B cell (primary cell): ENCODE measurements at regions not wholly inside any gene's neighbourhood (a gene's known extent, or its start where the extent isn't known, plus 50 kb on each side); places are given as distances from the start of the nearest gene placed in this dataset.

Source experiments
- ATAC-seq: fragments of 200-7000 bp; cut with Tn5 transposase; one replicate; pipeline ENCODE4 v1.10.0; 2021; ENCODE audit warnings: low read depth, mild to moderate bottlenecking, moderate number of reproducible peaks, moderate library complexity
- CTCF ChIA-PET: fragments of 350-600 bp; sonication (Branson Sonifier 250); formaldehyde crosslinking; loops from one replicate; lab custom pipeline; 2021; ENCODE audit warnings: antibody characterized with exemption, inconsistent platforms; lab: Charles Lee
- POLR2A ChIA-PET: fragments of 350-600 bp; sonication (Branson Sonifier 250); formaldehyde crosslinking; loops from one replicate; lab custom pipeline; 2021; ENCODE audit warnings: antibody characterized with exemption; lab: Charles Lee
- DNase-seq: peaks from one replicate; pipeline ENCODE4 v3.0.0; 2013
- H2AFZ ChIP-seq: 2 replicates; pipeline ENCODE4 v1.6.1; 2012; ENCODE audit warnings: mild to moderate bottlenecking, low read depth, low read length; ENCODE audit not compliant: insufficient read depth, poor library complexity, severe bottlenecking
- H3K27ac ChIP-seq, 2 donors: 1 replicate in 1 of 2; 2 replicates in 1 of 2; pipeline ENCODE4 v1.5.1; 2012 to 2013; ENCODE audit warnings: low read length in 2 of 2, mild to moderate bottlenecking in 2 of 2, moderate library complexity in 1 of 2
- H3K27me3 ChIP-seq, 4 experiments: fragments of 200-600 bp in 1 of 4; sonication (generic) in 1 of 4; replicated peaks in 1 of 4; 1 replicate in 2 of 4; 2 replicates in 2 of 4; pipeline versions ENCODE4 v1.6.1 to v1.7.0; 2013 to 2016; ENCODE audit warnings: low read length in 3 of 4, mild to moderate bottlenecking in 2 of 4, mixed read lengths in 1 of 4, moderate library complexity in 1 of 4; ENCODE audit not compliant: insufficient read depth in 4 of 4, control insufficient read depth in 3 of 4; ENCODE audit errors: control extremely low read depth in 1 of 4
- H3K36me3 ChIP-seq, 2 experiments: replicated peaks in 1 of 2; 1 replicate in 1 of 2; 2 replicates in 1 of 2; pipeline versions ENCODE4 v1.6.1 to v1.7.1; 2013; ENCODE audit warnings: low read length in 1 of 2; ENCODE audit not compliant: insufficient read depth in 2 of 2, control insufficient read depth in 1 of 2; ENCODE audit errors: control extremely low read depth in 1 of 2, extremely low read depth in 1 of 2
- H3K4me1 ChIP-seq, 2 donors: fragments of 200-600 bp in 1 of 2; sonication (generic) in 1 of 2; 1 replicate in 1 of 2; 2 replicates in 1 of 2; pipeline versions ENCODE4 v1.5.1 to v1.6.1; 2013 to 2017; ENCODE audit warnings: low read length in 2 of 2; ENCODE audit not compliant: control insufficient read depth in 2 of 2, insufficient read depth in 2 of 2
- H3K4me2 ChIP-seq: replicated peaks from 2 replicates; pipeline ENCODE3; 2012; ENCODE audit warnings: mild to moderate bottlenecking, low read depth, low read length; ENCODE audit not compliant: poor library complexity, severe bottlenecking
- H3K4me3 ChIP-seq, 5 experiments: fragments of 200-600 bp in 1 of 5; sonication (generic) in 1 of 5; 1 replicate in 3 of 5; 2 replicates in 2 of 5; pipeline versions ENCODE4 v1.5.1 to v1.7.0; 2011 to 2016; ENCODE audit warnings: low read length in 4 of 5, mild to moderate bottlenecking in 4 of 5, low read depth in 2 of 5, control low read depth in 1 of 5, moderate library complexity in 1 of 5; ENCODE audit not compliant: insufficient read depth in 1 of 5; ENCODE audit errors: control extremely low read depth in 1 of 5, extremely low read depth in 1 of 5
- H3K79me2 ChIP-seq: fragments of 200-600 bp; sonication (generic); one replicate; pipeline ENCODE4 v1.6.0; 2016; ENCODE audit warnings: low read length; ENCODE audit not compliant: control insufficient read depth, insufficient read depth
- H3K9ac ChIP-seq: fragments of 200-600 bp; sonication (generic); 2 replicates; pipeline ENCODE4 v1.6.1; 2017; ENCODE audit warnings: mild to moderate bottlenecking, low read length, moderate library complexity
- H3K9me3 ChIP-seq, 3 donors: one replicate each; pipeline versions ENCODE4 v1.6.1 to v1.7.1; 2013; ENCODE audit warnings: low read length in 2 of 3; ENCODE audit not compliant: control insufficient read depth in 2 of 3, insufficient read depth in 1 of 3; ENCODE audit errors: control extremely low read depth in 1 of 3
- H4K20me1 ChIP-seq: 2 replicates; pipeline ENCODE4 v1.6.0; 2012; ENCODE audit warnings: mild to moderate bottlenecking, low read length; ENCODE audit not compliant: insufficient read depth, control insufficient read depth, poor library complexity, severe bottlenecking
- H3K27ac Mint-ChIP-seq: one replicate; pipeline ENCODE4 v1.8.0; 2021; ENCODE audit warnings: mixed read lengths
- H3K27me3 Mint-ChIP-seq: one replicate; pipeline ENCODE4 v1.8.0; 2021; ENCODE audit warnings: mixed read lengths
- H3K4me1 Mint-ChIP-seq: one replicate; pipeline ENCODE4 v1.8.0; 2021; ENCODE audit warnings: mixed read lengths
- H3K4me3 Mint-ChIP-seq: one replicate; pipeline ENCODE4 v1.8.0; 2021; ENCODE audit warnings: mixed read lengths
- H3K9me3 Mint-ChIP-seq: one replicate; pipeline ENCODE4 v1.8.0; 2022; ENCODE audit warnings: mixed read lengths; ENCODE audit not compliant: insufficient read depth
- EZH2 ChIP-seq: IDR thresholded peaks from 2 replicates; pipeline ENCODE4 v1.6.1; 2012; ENCODE audit warnings: borderline replicate concordance, low read depth, mild to moderate bottlenecking, moderate library complexity, low read length; ENCODE audit not compliant: insufficient read depth, poor library complexity, severe bottlenecking
- WGBS: methylation state at CpG from one replicate; pipeline ENCODE4 v1.1.5; 2013; ENCODE audit warnings: missing lambda C conversion rate; ENCODE audit not compliant: insufficient coverage; 5-methylcytosine and 5-hydroxymethylcytosine counted together
- intact Hi-C: fragments of 100-400 bp; cut with micrococcal nuclease; formaldehyde crosslinking; loops from one replicate; pipeline ENCODE4 v1.10.0; 2022
- TF ChIP-seq, protein P1 (sequence below): fragments of 200-600 bp; IDR thresholded peaks from one replicate; pipeline ENCODE4 v1.8.0; 2022; ENCODE audit warnings: antibody characterized with exemption, mild to moderate bottlenecking

DNA sequence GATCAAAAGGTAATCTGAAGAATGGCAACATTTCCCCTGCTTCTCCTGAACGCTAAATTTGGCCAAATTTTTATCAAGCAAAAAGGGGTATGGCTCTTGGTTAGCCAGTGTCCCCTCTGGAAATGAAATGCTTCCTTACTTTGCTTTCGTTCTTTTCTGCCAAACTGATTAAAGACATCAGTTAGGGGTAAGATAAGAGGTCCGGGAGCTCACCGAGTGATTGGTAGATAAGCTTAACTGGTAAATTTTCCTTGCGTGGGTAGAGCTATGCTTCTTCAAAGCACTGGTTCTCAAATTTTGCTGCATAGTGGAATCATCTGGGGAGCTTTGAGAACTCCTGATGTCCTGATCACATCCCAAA is 62.7 kb upstream of the MAPRE2 start:
- WGBS, result no CpG with 5 or more reads among the region's 5 CpGs
- Histone ChIP-seq H3K4me1 (peaks cover 17 to 26% of the 10 kb centered on the region in 2 donors), H3K9ac (peak overlapping the region; percentile 85), H2AFZ (peak overlapping the region; percentile 87), H3K4me2 (peak overlapping the region; percentile 100), H4K20me1 (no peaks in the 10 kb centered on the region), H3K4me3 (peak overlapping the region; percentile 81 to 96 (median 89)), H3K27me3 (peaks cover 0 to 12% (median 5%) of the 10 kb centered on the region in 4 experiments), H3K9me3 (no peaks in the 10 kb centered on the region), H3K79me2 (no peaks in the 10 kb centered on the region), H3K36me3 (no peaks in the 10 kb centered on the region), H3K27ac (no peak overlapping the region)
- no peaks in the 10 kb centered on the region for H3K9me3 Mint-ChIP-seq
- no peak for ATAC-seq
- CTCF ChIA-PET, result interaction anchor here (0.7 to 1.0 kb wide), 2 partner anchors 9 to 59 kb away, joined by 3 to 5 read pairs; no protein-coding TSS in a partner anchor
- peaks cover 26% of the 10 kb centered on the region for H3K4me1 Mint-ChIP-seq
- peak overlapping the region; percentile 92 for H3K4me3 Mint-ChIP-seq
- intact Hi-C loops, result loop anchor here (5.0 to 10.0 kb wide), 2 partner anchors 64 to 1826 kb away; partner anchors contain the start of gene MAPRE2
- no peak overlapping the region for H3K27ac Mint-ChIP-seq
- TF ChIP-seq, protein P1, sequence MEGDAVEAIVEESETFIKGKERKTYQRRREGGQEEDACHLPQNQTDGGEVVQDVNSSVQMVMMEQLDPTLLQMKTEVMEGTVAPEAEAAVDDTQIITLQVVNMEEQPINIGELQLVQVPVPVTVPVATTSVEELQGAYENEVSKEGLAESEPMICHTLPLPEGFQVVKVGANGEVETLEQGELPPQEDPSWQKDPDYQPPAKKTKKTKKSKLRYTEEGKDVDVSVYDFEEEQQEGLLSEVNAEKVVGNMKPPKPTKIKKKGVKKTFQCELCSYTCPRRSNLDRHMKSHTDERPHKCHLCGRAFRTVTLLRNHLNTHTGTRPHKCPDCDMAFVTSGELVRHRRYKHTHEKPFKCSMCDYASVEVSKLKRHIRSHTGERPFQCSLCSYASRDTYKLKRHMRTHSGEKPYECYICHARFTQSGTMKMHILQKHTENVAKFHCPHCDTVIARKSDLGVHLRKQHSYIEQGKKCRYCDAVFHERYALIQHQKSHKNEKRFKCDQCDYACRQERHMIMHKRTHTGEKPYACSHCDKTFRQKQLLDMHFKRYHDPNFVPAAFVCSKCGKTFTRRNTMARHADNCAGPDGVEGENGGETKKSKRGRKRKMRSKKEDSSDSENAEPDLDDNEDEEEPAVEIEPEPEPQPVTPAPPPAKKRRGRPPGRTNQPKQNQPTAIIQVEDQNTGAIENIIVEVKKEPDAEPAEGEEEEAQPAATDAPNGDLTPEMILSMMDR, result no peak
- no peak for TF ChIP-seq EZH2
- POLR2A ChIA-PET, result no interaction called here
- peak; percentile 23 for DNase-seq
- peaks cover 12% of the 10 kb centered on the region for H3K27me3 Mint-ChIP-seq

DNA sequence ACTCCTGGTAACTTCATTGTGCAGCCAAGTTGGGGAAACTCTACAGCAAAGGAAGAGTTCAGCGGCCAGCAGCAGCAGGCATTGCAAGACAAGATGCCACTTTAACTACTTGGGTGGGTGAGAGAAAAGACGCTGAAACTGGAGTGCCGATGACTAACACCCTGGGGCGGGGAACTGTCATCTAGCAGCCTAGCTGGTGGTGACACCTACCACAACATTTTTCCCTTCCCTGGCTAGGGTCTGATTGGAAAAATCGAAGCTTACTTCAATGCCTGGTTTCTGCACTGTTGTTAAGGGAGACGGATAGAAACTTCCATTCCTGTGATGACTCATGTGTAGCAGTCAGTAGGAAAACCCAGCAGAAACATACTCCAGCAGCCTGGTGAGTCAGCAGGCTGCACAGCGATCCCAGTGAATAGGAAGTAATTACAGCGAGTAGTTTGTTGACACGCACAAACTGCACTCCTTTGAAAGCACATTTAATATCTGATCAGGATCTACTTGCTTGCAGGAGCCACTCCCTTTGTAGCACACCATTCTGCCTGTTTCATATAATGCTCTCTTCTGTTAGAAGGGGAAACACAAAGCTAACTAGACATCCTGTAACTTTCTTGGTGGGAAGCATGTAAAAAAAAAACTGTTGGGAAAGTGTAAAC is 62.1 kb upstream of the MAPRE2 start:
- Histone ChIP-seq H4K20me1 (no peaks in the 10 kb centered on the region), H3K9me3 (no peaks in the 10 kb centered on the region), H3K79me2 (no peaks in the 10 kb centered on the region), H3K36me3 (no peaks in the 10 kb centered on the region), H2AFZ (peak overlapping the region; percentile 87), H3K9ac (peak overlapping the region; percentile 85), H3K4me2 (peak overlapping the region; percentile 100), H3K27me3 (peaks cover 0 to 10% (median 5%) of the 10 kb centered on the region in 4 experiments), H3K4me3 (peak overlapping the region; percentile 81 to 96 (median 89)), H3K27ac (no peak overlapping the region), H3K4me1 (peaks cover 17 to 26% of the 10 kb centered on the region in 2 donors)
- Mint-ChIP-seq H3K27me3 (peaks cover 8% of the 10 kb centered on the region), H3K9me3 (no peaks in the 10 kb centered on the region), H3K4me1 (peaks cover 26% of the 10 kb centered on the region), H3K4me3 (peak overlapping the region; percentile 92), H3K27ac (peak overlapping the region; percentile 59)
- POLR2A ChIA-PET, result no interaction called here
- intact Hi-C loops, result loop anchor here (5.0 to 10.0 kb wide), 2 partner anchors 63 to 1826 kb away; partner anchors contain the start of gene MAPRE2
- DNase-seq, result peak; percentile 33
- 0% methylated on average over 3 of the region's 9 CpGs for WGBS
- ATAC-seq, result peak; percentile 13
- CTCF ChIA-PET, result interaction anchor here (1.0 kb wide), 1 partner anchor 59 kb away, joined by 3 read pairs; no protein-coding TSS in a partner anchor
- TF ChIP-seq EZH2, result no peak
- TF ChIP-seq, protein P1, result no peak
